Muscle layer of colon (tissue), 2 donors: ENCODE measurements at regions not wholly inside any gene's neighbourhood (a gene's known extent, or its start where the extent isn't known, plus 50 kb on each side); places are given as distances from the start of the nearest gene placed in this dataset.

ENCODE experiments used
- H3K27ac ChIP-seq: one replicate; pipeline ENCODE4 v1.7.0; 2013; ENCODE audit warnings: low read depth, mild to moderate bottlenecking, low read length, moderate library complexity
- H3K27me3 ChIP-seq, 2 donors: one replicate each; pipeline ENCODE4 v1.7.0; 2013; ENCODE audit warnings: low read length in 2 of 2, mild to moderate bottlenecking in 2 of 2; ENCODE audit not compliant: insufficient read depth in 2 of 2, control insufficient read depth in 1 of 2
- H3K36me3 ChIP-seq: one replicate; pipeline ENCODE4 v1.7.0; 2013; ENCODE audit warnings: mild to moderate bottlenecking, low read length; ENCODE audit not compliant: insufficient read depth
- H3K4me1 ChIP-seq: one replicate; pipeline ENCODE4 v1.7.0; 2013; ENCODE audit warnings: mild to moderate bottlenecking, low read length; ENCODE audit not compliant: insufficient read depth
- H3K4me3 ChIP-seq, 2 donors: one replicate each; pipeline ENCODE4 v1.7.0; 2013; ENCODE audit warnings: low read length in 2 of 2, low read depth in 1 of 2, mild to moderate bottlenecking in 1 of 2, moderate library complexity in 1 of 2
- H3K9ac ChIP-seq: one replicate; pipeline ENCODE4 v1.7.0; 2013; ENCODE audit warnings: low read length
- H3K9me3 ChIP-seq: one replicate; pipeline ENCODE4 v1.7.0; 2013; ENCODE audit warnings: mild to moderate bottlenecking, low read length
- donor health status: abdominal sarcoma.
- donor health status: Adenocarcinoma of cecum.

DNA sequence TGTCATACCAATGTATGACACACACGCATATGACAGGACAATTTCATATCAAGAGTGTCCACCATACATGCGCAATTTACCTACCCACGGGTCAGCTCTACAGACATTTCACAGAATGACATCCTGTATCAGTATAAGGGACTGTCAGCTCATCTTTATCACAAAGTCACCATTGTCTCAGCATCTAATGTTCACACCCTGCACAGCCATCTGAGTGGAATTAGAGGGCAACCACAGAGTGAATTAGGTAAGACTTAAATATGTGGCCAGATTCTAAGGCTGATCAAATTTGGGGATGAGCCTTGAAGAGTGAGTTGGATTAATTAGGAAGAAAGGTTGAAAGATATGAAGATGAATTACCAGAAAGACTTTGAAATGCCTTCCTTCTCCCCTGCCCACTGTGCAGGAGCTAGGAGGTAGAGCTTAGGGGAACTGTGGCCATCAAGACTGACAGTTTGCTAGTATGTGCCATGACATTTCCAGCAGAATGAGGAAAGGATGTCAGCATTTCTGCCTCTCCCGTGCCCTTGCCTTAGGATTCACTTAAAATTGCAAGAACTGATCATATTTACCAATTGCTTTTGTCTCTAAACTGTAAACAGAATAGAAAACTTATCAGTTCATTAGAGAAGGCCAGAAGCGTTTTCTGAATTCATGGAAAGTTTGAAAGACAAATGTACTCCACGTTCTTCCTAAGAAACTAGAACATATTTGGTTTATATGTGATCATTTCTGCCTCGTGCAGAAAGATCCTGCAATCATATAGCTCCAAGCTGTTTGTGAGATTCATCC is 121.1 kb downstream of the DDX1 start:
- Histone ChIP-seq H3K4me3 (no peak overlapping the region), H3K4me1 (no peaks in the 10 kb centered on the region), H3K9me3 (no peaks in the 10 kb centered on the region), H3K27me3 (no peaks in the 10 kb centered on the region), H3K9ac (no peak overlapping the region), H3K27ac (no peak overlapping the region), H3K36me3 (no peaks in the 10 kb centered on the region)

DNA sequence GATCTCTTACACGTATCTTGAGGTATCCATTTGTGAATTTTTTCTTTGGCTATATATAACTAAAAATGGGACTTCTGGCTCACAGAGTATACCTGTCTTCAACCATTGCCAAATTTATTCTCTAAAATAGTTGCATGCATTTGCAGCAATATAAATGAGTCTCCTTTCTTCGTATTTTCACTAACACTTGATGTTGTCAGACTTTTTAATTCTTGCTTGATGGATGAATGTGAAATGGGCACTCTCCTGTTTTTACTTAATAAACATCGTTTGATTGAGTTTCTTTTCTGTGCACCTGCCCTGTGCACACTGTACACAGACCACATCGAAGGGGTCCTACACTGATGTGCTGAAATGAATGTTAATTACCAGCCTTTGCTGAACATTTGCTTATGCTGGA is 121.8 kb downstream of the DDX1 start:
- Histone ChIP-seq H3K36me3 (no peaks in the 10 kb centered on the region), H3K9ac (no peak overlapping the region), H3K4me3 (no peak overlapping the region), H3K9me3 (no peaks in the 10 kb centered on the region), H3K27ac (no peak overlapping the region), H3K27me3 (no peaks in the 10 kb centered on the region), H3K4me1 (no peaks in the 10 kb centered on the region)

- no peaks in the 10 kb centered on the region for H3K36me3 ChIP-seq
- H3K27ac ChIP-seq, result no peak overlapping the region
- H3K4me1 ChIP-seq, result no peaks in the 10 kb centered on the region
- H3K9ac ChIP-seq, result no peak overlapping the region
- no peaks in the 10 kb centered on the region for H3K9me3 ChIP-seq
- no peaks in the 10 kb centered on the region for H3K27me3 ChIP-seq
- no peak overlapping the region for H3K4me3 ChIP-seq
Observed at GRCh38 chr2:15714002-15714401, 122.3 kb downstream of the DDX1 start.

- H3K27ac ChIP-seq, result no peak overlapping the region
- H3K9me3 ChIP-seq, result no peaks in the 10 kb centered on the region
- H3K9ac ChIP-seq, result no peak overlapping the region
- H3K36me3 ChIP-seq, result no peaks in the 10 kb centered on the region
- no peaks in the 10 kb centered on the region for H3K4me1 ChIP-seq
- no peak overlapping the region for H3K4me3 ChIP-seq
- no peaks in the 10 kb centered on the region for H3K27me3 ChIP-seq
Observed at GRCh38 chr2:15714609-15715008, 122.9 kb downstream of the DDX1 start.

- Histone ChIP-seq H3K36me3 (no peaks in the 10 kb centered on the region), H3K27me3 (no peaks in the 10 kb centered on the region), H3K27ac (no peak overlapping the region), H3K9me3 (no peaks in the 10 kb centered on the region), H3K9ac (no peak overlapping the region), H3K4me1 (no peaks in the 10 kb centered on the region), H3K4me3 (no peak overlapping the region)
Observed at GRCh38 chr2:15715596-15715995, 123.9 kb downstream of the DDX1 start.

DNA sequence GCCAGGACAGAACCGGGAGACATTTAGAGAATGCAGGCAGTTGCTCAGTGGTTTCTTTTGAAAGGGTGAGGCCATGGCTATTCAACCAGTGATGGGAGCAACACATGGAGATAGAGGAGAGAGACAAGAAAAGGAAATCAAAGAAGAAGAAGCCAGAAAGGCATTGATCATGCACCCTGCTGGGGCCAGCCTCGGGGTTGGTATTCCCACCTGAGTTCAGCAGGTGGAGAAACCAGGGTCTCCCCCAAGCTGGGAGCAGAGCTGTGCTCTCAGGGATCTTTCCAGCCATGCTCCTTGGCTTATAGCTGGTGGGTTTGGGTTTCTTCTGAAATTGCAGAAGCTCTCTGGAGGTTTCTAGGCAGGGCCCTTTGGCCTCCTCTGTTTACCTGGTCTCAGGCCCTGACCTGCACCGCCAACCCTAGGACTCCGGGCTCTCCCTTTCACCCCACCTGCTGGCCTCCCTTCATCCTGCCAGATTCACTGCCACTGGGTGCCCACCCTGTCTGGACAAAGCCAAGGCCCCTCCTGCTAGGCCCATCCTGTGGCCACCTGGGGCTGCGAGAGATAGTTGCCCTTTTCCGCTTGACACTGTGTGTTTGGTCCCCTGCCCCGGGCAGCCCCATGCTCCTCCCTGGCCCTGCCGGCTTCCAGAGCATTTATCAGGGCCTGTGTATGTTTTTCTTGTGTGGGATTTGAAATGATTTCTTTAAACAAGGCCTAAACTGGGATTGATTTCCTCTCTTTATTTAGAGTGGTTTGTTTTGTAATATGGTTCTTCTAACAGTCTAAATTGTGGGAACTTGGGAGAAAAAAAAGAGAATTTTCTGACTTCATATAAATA is 126.7 kb downstream of the DDX1 start:
- no peaks in the 10 kb centered on the region for H3K9me3 ChIP-seq
- H3K4me3 ChIP-seq, result no peak overlapping the region
- no peaks in the 10 kb centered on the region for H3K27me3 ChIP-seq
- H3K27ac ChIP-seq, result no peak overlapping the region
- no peaks in the 10 kb centered on the region for H3K36me3 ChIP-seq
- H3K9ac ChIP-seq, result no peak overlapping the region
- H3K4me1 ChIP-seq, result no peaks in the 10 kb centered on the region

DNA sequence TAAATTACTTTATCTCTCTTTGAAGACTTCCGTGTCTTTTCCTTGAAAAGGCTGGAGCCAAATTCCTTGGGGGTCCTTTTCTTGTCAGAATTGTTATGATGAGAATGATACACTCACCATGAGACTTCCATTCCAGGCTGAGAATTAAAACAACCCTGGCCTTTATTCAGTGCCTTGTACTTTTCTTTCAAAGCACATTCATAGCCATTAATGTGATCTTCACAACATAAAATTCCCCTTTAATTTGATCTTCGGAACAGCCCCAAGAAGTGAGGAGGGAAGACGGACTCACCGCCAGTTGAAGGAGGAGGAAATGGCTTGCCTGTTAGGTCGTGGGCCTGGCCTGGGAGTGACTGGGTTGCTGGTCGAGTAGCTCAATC is 127.3 kb downstream of the DDX1 start:
- H3K27me3 ChIP-seq, result no peaks in the 10 kb centered on the region
- H3K27ac ChIP-seq, result no peak overlapping the region

GRCh38 chr2:15719566-15720313 is 128.1 kb downstream of the DDX1 start:
- Histone ChIP-seq H3K9me3 (no peaks in the 10 kb centered on the region), H3K9ac (no peak overlapping the region), H3K27me3 (no peaks in the 10 kb centered on the region), H3K36me3 (no peaks in the 10 kb centered on the region), H3K4me3 (no peak overlapping the region), H3K4me1 (no peaks in the 10 kb centered on the region), H3K27ac (no peak overlapping the region)

More for the DNA sequence above, 127.3 kb downstream of the DDX1 start:
- Histone ChIP-seq H3K9ac (no peak overlapping the region), H3K9me3 (no peaks in the 10 kb centered on the region), H3K4me1 (no peaks in the 10 kb centered on the region), H3K4me3 (no peak overlapping the region), H3K36me3 (no peaks in the 10 kb centered on the region)

- no peak overlapping the region for H3K4me3 ChIP-seq
- no peak overlapping the region for H3K9ac ChIP-seq
- no peaks in the 10 kb centered on the region for H3K27me3 ChIP-seq
- no peak overlapping the region for H3K27ac ChIP-seq
- H3K36me3 ChIP-seq, result no peaks in the 10 kb centered on the region
- no peaks in the 10 kb centered on the region for H3K4me1 ChIP-seq
- no peaks in the 10 kb centered on the region for H3K9me3 ChIP-seq
Observed at GRCh38 chr2:15720561-15721307, 129.1 kb downstream of the DDX1 start.

GRCh38 chr2:15721411-15722067 is 129.9 kb downstream of the DDX1 start:
- no peaks in the 10 kb centered on the region for H3K4me1 ChIP-seq
- no peaks in the 10 kb centered on the region for H3K9me3 ChIP-seq
- no peaks in the 10 kb centered on the region for H3K27me3 ChIP-seq
- no peak overlapping the region for H3K4me3 ChIP-seq
- no peak overlapping the region for H3K9ac ChIP-seq
- H3K27ac ChIP-seq, result no peak overlapping the region
- no peaks in the 10 kb centered on the region for H3K36me3 ChIP-seq
